ENCODE measurements at regions not wholly inside any gene's neighbourhood (a gene's known extent, or its start where the extent isn't known, plus 50 kb on each side); places are given as distances from the start of the nearest gene placed in this dataset.

DNA sequence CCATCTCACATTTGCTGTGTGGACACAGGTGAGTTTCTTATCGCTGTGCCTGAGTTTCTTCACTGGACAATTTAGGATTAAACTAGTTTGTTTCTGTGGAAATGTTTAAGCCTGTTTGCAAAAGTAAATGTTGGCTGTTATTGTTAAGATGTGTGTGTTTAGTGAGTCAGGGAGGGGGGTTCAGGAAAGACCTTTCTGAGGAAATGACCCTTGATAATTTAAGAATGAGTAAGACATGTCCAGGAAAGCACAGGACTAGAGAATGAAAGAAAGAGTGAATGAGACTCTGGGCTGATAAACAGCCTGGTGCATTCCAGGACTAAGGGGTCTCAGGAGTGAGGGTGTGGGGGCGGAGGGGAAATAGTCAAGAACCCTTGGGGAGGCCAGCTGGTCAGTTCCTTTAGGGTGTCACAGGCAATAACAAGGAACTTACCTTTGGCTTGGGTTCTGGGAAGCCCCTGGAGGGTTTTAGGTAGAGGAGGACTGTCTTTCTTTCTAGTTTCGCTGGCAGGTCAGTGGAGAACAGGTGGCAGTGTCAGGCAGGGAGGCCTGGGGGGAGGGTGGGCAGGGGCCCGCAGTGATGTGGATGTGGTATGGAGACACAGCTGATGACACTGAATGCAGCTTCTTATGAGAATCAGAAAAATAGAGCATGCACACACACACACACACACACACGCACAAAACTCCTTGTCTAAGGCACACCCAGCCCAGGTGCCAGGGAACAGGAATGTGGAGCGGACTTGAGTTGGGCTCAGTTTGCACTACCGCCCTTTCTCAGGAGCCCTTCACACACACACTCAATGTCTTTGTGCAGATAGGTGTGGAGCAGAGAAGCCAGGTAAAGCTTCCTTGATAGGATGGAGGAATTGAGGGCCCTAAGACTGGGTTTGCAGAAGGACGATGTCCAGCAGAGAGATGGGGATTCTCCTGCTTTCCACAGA lies 1005.5 kb downstream of the VRK1 start (continued):
- TF ChIP-seq KLF9 (tag by site-specific recombination; IDR thresholded peaks at IDR 0.05; ENCODE audit: low read depth) (no peak), GFI1B (tag by site-specific recombination; IDR thresholded peaks at IDR 0.05) (no peak), YY2 (tag by site-specific recombination; IDR thresholded peaks at IDR 0.05) (no peak), OSR2 (tag by site-specific recombination; IDR thresholded peaks at IDR 0.05) (no peak), ZNF473 (tag by site-specific recombination; IDR thresholded peaks at IDR 0.05) (no peak), ZNF701 (tag by site-specific recombination; IDR thresholded peaks at IDR 0.05) (no peak), ZNF274 (IDR thresholded peaks at IDR 0.05; ENCODE audit: low read length) (no peak), ZNF274 (tag by site-specific recombination; IDR thresholded peaks at IDR 0.05; ENCODE audit: borderline replicate concordance) (no peak), SALL2 (tag by site-specific recombination; IDR thresholded peaks at IDR 0.05; ENCODE audit: borderline replicate concordance) (no peak)

GRCh38 chr14:97804056-97804455 lies 1006.9 kb downstream of the VRK1 start:
- ChIA-PET CTCF (no interaction called here), POLR2A (interaction anchor here (0.6 kb wide), 1 partner anchor 170 kb away, joined by 6 read pairs; no protein-coding TSS in a partner anchor)
- H3K4me3 ChIP-seq (ENCODE audit: low read depth, low read length), result no peak overlapping the region
- H3K4me1 ChIP-seq (ENCODE audit: control insufficient read depth, insufficient read depth, low read length), result no peaks in the 10 kb centered on the region
- H3K9me3 ChIP-seq (ENCODE audit: control insufficient read depth, insufficient read depth, low read depth, low read length), result no peaks in the 10 kb centered on the region
- H3K27ac ChIP-seq (ENCODE audit: extremely low read depth, low read depth, low read length), result no peak overlapping the region
- TF ChIP-seq ZNF157 (tag by site-specific recombination; IDR thresholded peaks at IDR 0.05) (no peak), ZNF174 (tag by site-specific recombination; IDR thresholded peaks at IDR 0.05) (no peak), ZNF133 (tag by site-specific recombination; IDR thresholded peaks at IDR 0.05) (no peak), ZNF747 (tag by site-specific recombination; IDR thresholded peaks at IDR 0.05) (no peak), ZBTB26 (tag by site-specific recombination; optimal IDR thresholded peaks at IDR 0.05) (no peak), ZNF529 (tag by site-specific recombination; IDR thresholded peaks at IDR 0.05; ENCODE audit: insufficient replicate concordance) (no peak), ZNF248 (tag by site-specific recombination; IDR thresholded peaks at IDR 0.05) (no peak), ZNF341 (tag by site-specific recombination; IDR thresholded peaks at IDR 0.05; ENCODE audit: low read depth) (no peak), ZNF596 (tag by site-specific recombination; IDR thresholded peaks at IDR 0.05) (no peak), ZIC2 (tag by site-specific recombination; IDR thresholded peaks at IDR 0.05) (no peak), ZNF37A (tag by site-specific recombination; IDR thresholded peaks at IDR 0.05) (no peak), REST (tag by site-specific recombination; IDR thresholded peaks at IDR 0.05) (no peak), GLI2 (tag by site-specific recombination; IDR thresholded peaks at IDR 0.05; ENCODE audit: borderline replicate concordance, low read depth) (no peak), ZNF48 (tag by site-specific recombination; IDR thresholded peaks at IDR 0.05) (no peak), ZNF184 (tag by site-specific recombination; IDR thresholded peaks at IDR 0.05) (no peak)
- TF ChIP-seq, protein P1, sequence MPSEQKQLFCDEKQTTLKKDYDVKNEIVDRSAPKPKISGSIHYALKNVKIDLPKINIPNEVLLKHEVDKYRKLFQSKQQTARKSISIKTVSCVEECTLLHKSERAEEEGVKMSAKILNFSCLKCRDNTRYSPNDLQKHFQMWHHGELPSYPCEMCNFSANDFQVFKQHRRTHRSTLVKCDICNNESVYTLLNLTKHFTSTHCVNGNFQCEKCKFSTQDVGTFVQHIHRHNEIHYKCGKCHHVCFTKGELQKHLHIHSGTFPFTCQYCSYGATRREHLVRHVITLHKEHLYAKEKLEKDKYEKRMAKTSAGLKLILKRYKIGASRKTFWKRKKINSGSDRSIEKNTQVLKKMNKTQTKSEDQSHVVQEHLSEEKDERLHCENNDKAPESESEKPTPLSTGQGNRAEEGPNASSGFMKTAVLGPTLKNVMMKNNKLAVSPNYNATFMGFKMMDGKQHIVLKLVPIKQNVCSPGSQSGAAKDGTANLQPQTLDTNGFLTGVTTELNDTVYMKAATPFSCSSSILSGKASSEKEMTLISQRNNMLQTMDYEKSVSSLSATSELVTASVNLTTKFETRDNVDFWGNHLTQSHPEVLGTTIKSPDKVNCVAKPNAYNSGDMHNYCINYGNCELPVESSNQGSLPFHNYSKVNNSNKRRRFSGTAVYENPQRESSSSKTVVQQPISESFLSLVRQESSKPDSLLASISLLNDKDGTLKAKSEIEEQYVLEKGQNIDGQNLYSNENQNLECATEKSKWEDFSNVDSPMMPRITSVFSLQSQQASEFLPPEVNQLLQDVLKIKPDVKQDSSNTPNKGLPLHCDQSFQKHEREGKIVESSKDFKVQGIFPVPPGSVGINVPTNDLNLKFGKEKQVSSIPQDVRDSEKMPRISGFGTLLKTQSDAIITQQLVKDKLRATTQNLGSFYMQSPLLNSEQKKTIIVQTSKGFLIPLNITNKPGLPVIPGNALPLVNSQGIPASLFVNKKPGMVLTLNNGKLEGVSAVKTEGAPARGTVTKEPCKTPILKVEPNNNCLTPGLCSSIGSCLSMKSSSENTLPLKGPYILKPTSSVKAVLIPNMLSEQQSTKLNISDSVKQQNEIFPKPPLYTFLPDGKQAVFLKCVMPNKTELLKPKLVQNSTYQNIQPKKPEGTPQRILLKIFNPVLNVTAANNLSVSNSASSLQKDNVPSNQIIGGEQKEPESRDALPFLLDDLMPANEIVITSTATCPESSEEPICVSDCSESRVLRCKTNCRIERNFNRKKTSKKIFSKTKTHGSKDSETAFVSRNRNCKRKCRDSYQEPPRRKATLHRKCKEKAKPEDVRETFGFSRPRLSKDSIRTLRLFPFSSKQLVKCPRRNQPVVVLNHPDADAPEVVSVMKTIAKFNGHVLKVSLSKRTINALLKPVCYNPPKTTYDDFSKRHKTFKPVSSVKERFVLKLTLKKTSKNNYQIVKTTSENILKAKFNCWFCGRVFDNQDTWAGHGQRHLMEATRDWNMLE (tag by site-specific recombination; conservative IDR thresholded peaks at IDR 0.05; ENCODE audit: low read depth), result no peak
- no peaks in the 10 kb centered on the region for H3K36me3 ChIP-seq (ENCODE audit: control insufficient read depth in 2 of 2, insufficient read depth in 1 of 2, low read length in 2 of 2)
